ENCODE measurements at regions not wholly inside any gene's neighbourhood (a gene's known extent, or its start where the extent isn't known, plus 50 kb on each side); places are given as distances from the start of the nearest gene placed in this dataset.

GRCh38 chr2:216808805-216809425 lies 50.9 kb downstream of the TNP1 start:
- no peak for DNase-seq

- peak; percentile 1 for DNase-seq
Measured at GRCh38 chr2:216807857-216808272, 52.0 kb downstream of the TNP1 start.

GRCh38 chr2:216804357-216805350 lies 55.2 kb downstream of the TNP1 start:
- DNase-seq = no peak

GRCh38 chr2:216803791-216804190 lies 56.1 kb downstream of the TNP1 start:
- no peak for DNase-seq

GRCh38 chr2:216802516-216803215 lies 57.2 kb downstream of the TNP1 start:
- no peak for DNase-seq

GRCh38 chr2:216800836-216801235 lies 59.0 kb downstream of the TNP1 start:
- no peak for DNase-seq

- no peak for DNase-seq
Measured at GRCh38 chr2:216799873-216800431, 59.9 kb downstream of the TNP1 start.

GRCh38 chr2:216796115-216796840 lies 63.6 kb downstream of the TNP1 start:
- DNase-seq = no peak

- no peak for DNase-seq
Measured at GRCh38 chr2:216793386-216793785, 66.5 kb downstream of the TNP1 start.

GRCh38 chr2:216792222-216793021 lies 67.4 kb downstream of the TNP1 start:
- DNase-seq = no peak

GRCh38 chr2:216791303-216791702 lies 68.6 kb downstream of the TNP1 start:
- DNase-seq = no peak

- DNase-seq = no peak
Measured at GRCh38 chr2:216789081-216789480, 70.8 kb downstream of the TNP1 start.

GRCh38 chr2:216787851-216788540 lies 71.9 kb downstream of the TNP1 start:
- DNase-seq = no peak

- DNase-seq = no peak
Measured at GRCh38 chr2:216786676-216787075, 73.2 kb downstream of the TNP1 start.

GRCh38 chr2:216784456-216784855 lies 75.4 kb downstream of the TNP1 start:
- DNase-seq = no peak

GRCh38 chr2:216781709-216782108 lies 78.2 kb downstream of the TNP1 start:
- DNase-seq = no peak

- DNase-seq = no peak
Measured at GRCh38 chr2:216780843-216781242, 79.0 kb downstream of the TNP1 start.

- DNase-seq = peak; percentile 49
Measured at GRCh38 chr2:216777637-216778273, 82.1 kb downstream of the TNP1 start.

GRCh38 chr2:216776066-216776850 lies 80.9 kb upstream of the IGFBP5 start:
- no peak for DNase-seq
